NB4 (cell line): ENCODE measurements at regions not wholly inside any gene's neighbourhood (a gene's known extent, or its start where the extent isn't known, plus 50 kb on each side); places are given as distances from the start of the nearest gene placed in this dataset.

Source experiments
- CTCF ChIP-seq: IDR thresholded peaks from one replicate; pipeline ENCODE4 v1.5.1; 2012; ENCODE audit warnings: low read depth, low read length
- TF ChIP-seq, protein P1 (sequence below): IDR thresholded peaks from 2 replicates; pipeline ENCODE4 v1.6.1; 2011; ENCODE audit warnings: low read depth, low read length

- TF ChIP-seq, protein P1, sequence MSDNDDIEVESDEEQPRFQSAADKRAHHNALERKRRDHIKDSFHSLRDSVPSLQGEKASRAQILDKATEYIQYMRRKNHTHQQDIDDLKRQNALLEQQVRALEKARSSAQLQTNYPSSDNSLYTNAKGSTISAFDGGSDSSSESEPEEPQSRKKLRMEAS: no peak
- no peak for TF ChIP-seq CTCF
Measured at GRCh38 chr1:56171670-56172069, 407.7 kb downstream of the PLPP3 start.
